ENCODE measurements at regions not wholly inside any gene's neighbourhood (a gene's known extent, or its start where the extent isn't known, plus 50 kb on each side); places are given as distances from the start of the nearest gene placed in this dataset.

GRCh38 chrX:45697591-45697990 lies 496.9 kb upstream of the DIPK2B start (continued):
- no peak for TF ChIP-seq ZNF234 (CRISPR knock-in tag; conservative IDR thresholded peaks at IDR 0.05)
- no peak for TF ChIP-seq RBAK (CRISPR knock-in tag; IDR thresholded peaks at IDR 0.05)
- no peak for TF ChIP-seq ZNF460 (CRISPR knock-in tag; IDR thresholded peaks at IDR 0.05; ENCODE audit: borderline replicate concordance)
- no peak for TF ChIP-seq IRF2 (CRISPR knock-in tag; IDR thresholded peaks at IDR 0.05)
- no peak for TF ChIP-seq HDAC6 (IDR thresholded peaks at IDR 0.05; ENCODE audit: low read depth, low read length)
- no peak for TF ChIP-seq SRSF4 (IDR thresholded peaks at IDR 0.05; ENCODE audit: low read depth, low read length, poor library complexity, severe bottlenecking)
- TF ChIP-seq KDM4B (CRISPR knock-in tag; IDR thresholded peaks at IDR 0.05) = no peak

GRCh38 chrX:45696736-45697135 lies 496.1 kb upstream of the DIPK2B start:
- Histone ChIP-seq H3K27ac (ENCODE audit: extremely low read length, insufficient read depth, low read length) (no peak overlapping the region), H3K27me3 (ENCODE audit: control insufficient read depth in 1 of 2, insufficient read depth in 2 of 2, low read length in 2 of 2) (no peaks in the 10 kb centered on the region), H3K4me2 (ENCODE audit: low read depth, low read length) (no peak overlapping the region), H2AFZ (ENCODE audit: low read length) (no peak overlapping the region), H3K4me3 (replicated peaks in 1 of 3; ENCODE audit: insufficient read depth in 1 of 3, low read depth in 2 of 3, low read length in 3 of 3) (no peak overlapping the region), H3K4me1 (ENCODE audit: insufficient read depth, low read length) (no peaks in the 10 kb centered on the region), H3K36me3 (replicated peaks in 1 of 2; ENCODE audit: control insufficient read depth in 1 of 2, insufficient read depth in 2 of 2, low read length in 2 of 2) (no peaks in the 10 kb centered on the region), H3K9ac (ENCODE audit: insufficient read depth, low read depth, low read length) (no peak overlapping the region), H3K79me2 (ENCODE audit: insufficient read depth, low read length) (no peaks in the 10 kb centered on the region), H3K9me3 (ENCODE audit: low read length) (no peaks in the 10 kb centered on the region), H4K20me1 (ENCODE audit: insufficient read depth, low read length) (no peaks in the 10 kb centered on the region)
- no peak for DNase-seq (ENCODE audit: low spot score)
- ATAC-seq = no peak
- WGBS (ENCODE audit: low lambda C conversion rate) = 50% methylated on average over 2 of the region's 2 CpGs
- no TSS peak for BruUV-seq (replicated peaks)
- ChIA-PET POLR2A (no interaction called here), CTCF (ENCODE audit: low intra/inter-chr PET ratio, low total read pairs) (no interaction called here)
- intact Hi-C loops (cut with micrococcal nuclease; ENCODE audit: unreplicated experiment) (no loop called here), in situ Hi-C loops (cut with HindIII; ENCODE audit: extremely low pct_ligation_motif_present, low pct_unique_long_range_greater_than_20kb) (no loop called here)
- no peak for FAIRE-seq
- TF ChIP-seq ZNF446 (CRISPR knock-in tag; IDR thresholded peaks at IDR 0.05) = no peak
- no peak for TF ChIP-seq SKIL (CRISPR knock-in tag; IDR thresholded peaks at IDR 0.05; ENCODE audit: borderline replicate concordance)
- no peak for TF ChIP-seq MTF1 (CRISPR knock-in tag; IDR thresholded peaks at IDR 0.05)
- TF ChIP-seq ZNF646 (CRISPR knock-in tag; IDR thresholded peaks at IDR 0.05) = no peak
- no peak for TF ChIP-seq ATRX (CRISPR knock-in tag; IDR thresholded peaks at IDR 0.05; ENCODE audit: borderline replicate concordance)
- no peak for TF ChIP-seq SOX5 (CRISPR knock-in tag; IDR thresholded peaks at IDR 0.05; ENCODE audit: borderline replicate concordance)
- TF ChIP-seq NONO (IDR thresholded peaks at IDR 0.05) = no peak
- no peak for TF ChIP-seq NONO (CRISPR knock-in tag; conservative IDR thresholded peaks at IDR 0.05)
- no peak for TF ChIP-seq CBX1 (IDR thresholded peaks at IDR 0.05; ENCODE audit: low read depth)
- no peak for TF ChIP-seq RORA (CRISPR knock-in tag; IDR thresholded peaks at IDR 0.05)
